Ovary (tissue), 3 donors: ENCODE measurements at regions not wholly inside any gene's neighbourhood (a gene's known extent, or its start where the extent isn't known, plus 50 kb on each side); places are given as distances from the start of the nearest gene placed in this dataset.

ENCODE experiments used
- CTCF ChIP-seq, 3 donors: fragments of 450-650 bp in 2 of 3; fragments of 200-600 bp in 1 of 3; IDR thresholded peaks; one replicate each; pipeline versions ENCODE4 v1.5.1 to v1.8.0; 2016 to 2022; ENCODE audit warnings: antibody characterized with exemption in 3 of 3, mild to moderate bottlenecking in 1 of 3
- EP300 ChIP-seq: sonication (generic); formaldehyde crosslinking; IDR thresholded peaks from one replicate; pipeline ENCODE4 v1.6.1; 2017; ENCODE audit warnings: antibody characterized with exemption
- POLR2A ChIP-seq: fragments of 450-650 bp; IDR thresholded peaks from one replicate; pipeline ENCODE4 v1.6.1; 2017; ENCODE audit warnings: antibody characterized with exemption, mild to moderate bottlenecking, moderate library complexity
- donor health status: DM: no; HTN: no; CAD: no.

DNA sequence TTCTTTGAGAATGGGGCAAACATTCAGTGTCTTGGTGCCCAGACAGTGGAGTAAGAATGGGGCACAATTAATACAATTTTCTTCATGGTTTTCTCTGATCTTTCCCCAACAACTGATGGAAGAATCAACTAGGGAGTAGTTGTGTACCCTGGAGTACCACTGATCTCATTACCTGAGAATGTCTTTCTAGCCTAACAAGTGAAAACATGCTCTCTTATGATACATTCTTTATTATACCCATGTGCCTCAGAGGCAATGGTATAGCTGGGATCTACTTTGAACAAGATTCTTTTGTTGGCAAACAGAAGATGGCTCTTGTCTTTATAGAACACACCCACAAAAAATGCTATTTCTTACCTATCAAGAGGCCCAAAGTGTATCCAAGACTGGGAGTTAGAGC, 250.6 kb upstream of the CMC1 start:
- no peak for TF ChIP-seq CTCF (IDR thresholded peaks at IDR 0.05)
- no peak for TF ChIP-seq EP300
- TF ChIP-seq POLR2A, result no peak
